HepG2 (cell line): ENCODE measurements at regions not wholly inside any gene's neighbourhood (a gene's known extent, or its start where the extent isn't known, plus 50 kb on each side); places are given as distances from the start of the nearest gene placed in this dataset.

Experiments
- ATAC-seq: fragments of 200-7000 bp; cut with Tn5 transposase; 3 replicates; pipeline ENCODE4 v1.9.1; 2020; ENCODE audit warnings: mild to moderate bottlenecking, moderate library complexity
- BruUV-seq: library from RNA; stranded (reverse); fragments of 400-500 nt; replicated peaks from 2 replicates; lab custom pipeline; 2021; lab: Mats Ljungman, UMichigan
- CTCF ChIA-PET: fragments of 300-600 bp; formaldehyde crosslinking; extraction: SDS; loops from one replicate; lab custom pipeline; 2021; ENCODE audit warnings: low total read pairs, inconsistent platforms, low intra/inter-chr PET ratio; lab: Yijun Ruan, JAX
- POLR2A ChIA-PET: fragments of 350-600 bp; sonication (Branson Sonifier 250); formaldehyde crosslinking; loops from one replicate; lab custom pipeline; 2020; ENCODE audit warnings: antibody characterized with exemption, inconsistent platforms; lab: Yijun Ruan, JAX
- DNase-seq: peaks from one replicate; pipeline ENCODE4 v3.0.0-alpha.2; 2015; ENCODE audit warnings: low spot score
- FAIRE-seq: peaks from 3 replicates; lab custom pipeline; 2011; peaks lifted over from hg19 to GRCh38; lab: Jason Lieb, UNC
- H2AFZ ChIP-seq: one replicate; pipeline ENCODE4 v1.6.1; 2011; ENCODE audit warnings: low read length, inconsistent platforms
- H3K27ac ChIP-seq: fragments of 300-600 bp; 3 replicates; pipeline ENCODE4 v1.8.0; 2011; ENCODE audit warnings: mixed run types, mild to moderate bottlenecking, mixed read lengths, low read length, inconsistent platforms; ENCODE audit not compliant: insufficient read depth; ENCODE audit errors: extremely low read length
- H3K27me3 ChIP-seq, 2 experiments: fragments of 200-600 bp in 1 of 2; 2 replicates in 1 of 2; 3 replicates in 1 of 2; pipeline versions ENCODE4 v1.6.0 to v1.8.0; 2011; ENCODE audit warnings: low read length in 2 of 2, mild to moderate bottlenecking in 2 of 2, moderate library complexity in 2 of 2, inconsistent platforms in 1 of 2; ENCODE audit not compliant: insufficient read depth in 2 of 2, control insufficient read depth in 1 of 2
- H3K36me3 ChIP-seq, 2 experiments: fragments of 200-600 bp in 1 of 2; replicated peaks in 1 of 2; 2 replicates in 1 of 2; 3 replicates in 1 of 2; pipeline versions ENCODE4 v1.5.1 to v1.8.0; 2011; ENCODE audit warnings: low read length in 2 of 2, inconsistent platforms in 1 of 2; ENCODE audit not compliant: insufficient read depth in 2 of 2, control insufficient read depth in 1 of 2
- H3K4me1 ChIP-seq: 2 replicates; pipeline ENCODE4 v1.5.1; 2012; ENCODE audit warnings: low read length, inconsistent platforms; ENCODE audit not compliant: insufficient read depth
- H3K4me2 ChIP-seq: 2 replicates; pipeline ENCODE4 v1.6.0; 2011; ENCODE audit warnings: low read depth, low read length, inconsistent platforms
- H3K4me3 ChIP-seq, 3 experiments: fragments of 200-600 bp in 1 of 3; sonication (generic), shearing (Covaris generic) in 1 of 3; replicated peaks in 1 of 3; 2 replicates each; pipeline ENCODE4 v1.5.1; 2011 to 2016; ENCODE audit warnings: low read length in 3 of 3, inconsistent platforms in 2 of 3, low read depth in 2 of 3, mild to moderate bottlenecking in 2 of 3, control low read depth in 1 of 3, mixed read lengths in 1 of 3; ENCODE audit not compliant: insufficient read depth in 1 of 3
- H3K79me2 ChIP-seq: one replicate; pipeline ENCODE4 v1.6.1; 2011; ENCODE audit warnings: low read length, inconsistent platforms; ENCODE audit not compliant: insufficient read depth
- H3K9ac ChIP-seq: 2 replicates; pipeline ENCODE4 v1.6.0; 2011; ENCODE audit warnings: mild to moderate bottlenecking, low read depth, low read length, inconsistent platforms; ENCODE audit not compliant: insufficient read depth
- H3K9me3 ChIP-seq: 2 replicates; pipeline ENCODE4 v1.5.1; 2012; ENCODE audit warnings: mild to moderate bottlenecking, low read length
- H4K20me1 ChIP-seq: 2 replicates; pipeline ENCODE4 v1.6.0; 2011; ENCODE audit warnings: inconsistent platforms, mild to moderate bottlenecking, low read length, moderate library complexity; ENCODE audit not compliant: insufficient read depth
- ELF4 ChIP-seq: sonication (generic); formaldehyde crosslinking; IDR thresholded peaks from 2 replicates; pipeline ENCODE4 v1.5.0; 2020; ENCODE audit warnings: missing genetic modification reagents, mild to moderate bottlenecking, moderate library complexity, borderline replicate concordance
- PHF20 ChIP-seq: sonication (generic); formaldehyde crosslinking; IDR thresholded peaks from 2 replicates; pipeline ENCODE4 v1.5.0; 2020; ENCODE audit warnings: mild to moderate bottlenecking, missing genetic modification reagents
- RCOR2 ChIP-seq: IDR thresholded peaks from 2 replicates; pipeline ENCODE4 v1.6.1; 2016; ENCODE audit warnings: missing biosample characterization, missing genetic modification reagents
- SETDB1 ChIP-seq: sonication (generic); formaldehyde crosslinking; IDR thresholded peaks from 2 replicates; pipeline ENCODE4 v1.5.1; 2020; ENCODE audit warnings: missing genetic modification reagents, mild to moderate bottlenecking, borderline replicate concordance
- SMAD1 ChIP-seq: sonication (generic); formaldehyde crosslinking; IDR thresholded peaks from 2 replicates; pipeline ENCODE4 v1.4.0; 2020; ENCODE audit warnings: missing genetic modification reagents, low read depth, mild to moderate bottlenecking, borderline replicate concordance
- ZNF124 ChIP-seq: sonication (generic); formaldehyde crosslinking; IDR thresholded peaks from 2 replicates; pipeline ENCODE4 v1.4.0; 2020; ENCODE audit warnings: missing genetic modification reagents
- ZNF142 ChIP-seq: sonication (generic); formaldehyde crosslinking; IDR thresholded peaks from 2 replicates; pipeline ENCODE4 v1.4.0; 2020; ENCODE audit warnings: missing genetic modification reagents
- ZNF44 ChIP-seq: sonication (generic); formaldehyde crosslinking; IDR thresholded peaks from 2 replicates; pipeline ENCODE4 v1.5.1; 2020; ENCODE audit warnings: mild to moderate bottlenecking, missing genetic modification reagents
- ZNF75D ChIP-seq: sonication (generic); formaldehyde crosslinking; IDR thresholded peaks from 2 replicates; pipeline ENCODE4 v1.8.1; 2023; ENCODE audit warnings: missing genetic modification reagents, mild to moderate bottlenecking, borderline replicate concordance
- WGBS: methylation state at CpG from one replicate; pipeline ENCODE4 v1.1.6; 2017; ENCODE audit warnings: low lambda C conversion rate; 5-methylcytosine and 5-hydroxymethylcytosine counted together
- in situ Hi-C: cut with HindIII; loops from 2 replicates; pipeline ENCODE4 v1.10.0; 2017; ENCODE audit warnings: low pct_unique_long_range_greater_than_20kb; ENCODE audit not compliant: extremely low pct_ligation_motif_present
- intact Hi-C: fragments of 100-400 bp; cut with micrococcal nuclease; formaldehyde crosslinking; loops from one replicate; pipeline ENCODE4 v1.10.0; 2022; ENCODE audit not compliant: unreplicated experiment
- TF ChIP-seq, protein P1 (sequence below): sonication (generic); formaldehyde crosslinking; IDR thresholded peaks from 2 replicates; pipeline ENCODE4 v1.4.0; 2020; ENCODE audit warnings: missing genetic modification reagents
- TF ChIP-seq, protein P2 (sequence below): sonication (generic); formaldehyde crosslinking; IDR thresholded peaks from 2 replicates; pipeline ENCODE4 v1.4.0; 2020; ENCODE audit warnings: mild to moderate bottlenecking, missing genetic modification reagents
- TF ChIP-seq, protein P3 (sequence below): sonication (generic); formaldehyde crosslinking; IDR thresholded peaks from 2 replicates; pipeline ENCODE4 v1.9.0; 2021; ENCODE audit warnings: missing genetic modification reagents, borderline replicate concordance

DNA sequence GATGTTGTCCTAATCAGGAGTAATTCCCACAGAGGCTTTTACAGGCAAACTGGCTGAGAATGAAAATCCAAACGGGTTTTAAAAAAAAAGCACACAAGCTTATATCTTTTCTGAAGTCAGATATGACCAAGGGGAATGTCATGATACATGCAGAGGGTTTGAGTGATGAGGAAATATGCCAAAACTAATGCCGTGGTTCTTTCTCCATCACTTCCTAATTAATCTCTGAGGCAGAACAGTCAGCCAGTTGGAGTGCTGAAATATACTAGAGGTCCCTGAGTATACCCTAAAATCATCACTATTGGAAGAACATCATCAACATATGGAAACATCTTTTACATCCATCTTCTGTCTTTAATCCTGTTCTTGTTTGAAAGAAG lies 160.8 kb upstream of the FAR2 start (continued):
- TF ChIP-seq ZNF142 (CRISPR knock-in tag): no peak
- TF ChIP-seq, protein P1, sequence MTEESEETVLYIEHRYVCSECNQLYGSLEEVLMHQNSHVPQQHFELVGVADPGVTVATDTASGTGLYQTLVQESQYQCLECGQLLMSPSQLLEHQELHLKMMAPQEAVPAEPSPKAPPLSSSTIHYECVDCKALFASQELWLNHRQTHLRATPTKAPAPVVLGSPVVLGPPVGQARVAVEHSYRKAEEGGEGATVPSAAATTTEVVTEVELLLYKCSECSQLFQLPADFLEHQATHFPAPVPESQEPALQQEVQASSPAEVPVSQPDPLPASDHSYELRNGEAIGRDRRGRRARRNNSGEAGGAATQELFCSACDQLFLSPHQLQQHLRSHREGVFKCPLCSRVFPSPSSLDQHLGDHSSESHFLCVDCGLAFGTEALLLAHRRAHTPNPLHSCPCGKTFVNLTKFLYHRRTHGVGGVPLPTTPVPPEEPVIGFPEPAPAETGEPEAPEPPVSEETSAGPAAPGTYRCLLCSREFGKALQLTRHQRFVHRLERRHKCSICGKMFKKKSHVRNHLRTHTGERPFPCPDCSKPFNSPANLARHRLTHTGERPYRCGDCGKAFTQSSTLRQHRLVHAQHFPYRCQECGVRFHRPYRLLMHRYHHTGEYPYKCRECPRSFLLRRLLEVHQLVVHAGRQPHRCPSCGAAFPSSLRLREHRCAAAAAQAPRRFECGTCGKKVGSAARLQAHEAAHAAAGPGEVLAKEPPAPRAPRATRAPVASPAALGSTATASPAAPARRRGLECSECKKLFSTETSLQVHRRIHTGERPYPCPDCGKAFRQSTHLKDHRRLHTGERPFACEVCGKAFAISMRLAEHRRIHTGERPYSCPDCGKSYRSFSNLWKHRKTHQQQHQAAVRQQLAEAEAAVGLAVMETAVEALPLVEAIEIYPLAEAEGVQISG (CRISPR knock-in tag): no peak
- no peak for TF ChIP-seq SMAD1 (CRISPR knock-in tag)
- TF ChIP-seq RCOR2 (CRISPR knock-in tag): no peak

- no peaks in the 10 kb centered on the region for H3K27me3 ChIP-seq
- no peaks in the 10 kb centered on the region for H3K36me3 ChIP-seq
- CTCF ChIA-PET: no interaction called here
- TF ChIP-seq ZNF124 (no peak), PHF20 (CRISPR knock-in tag) (no peak), ZNF44 (no peak), ZNF75D (no peak), ELF4 (no peak), SETDB1 (CRISPR knock-in tag) (no peak)
- TF ChIP-seq, protein P2, sequence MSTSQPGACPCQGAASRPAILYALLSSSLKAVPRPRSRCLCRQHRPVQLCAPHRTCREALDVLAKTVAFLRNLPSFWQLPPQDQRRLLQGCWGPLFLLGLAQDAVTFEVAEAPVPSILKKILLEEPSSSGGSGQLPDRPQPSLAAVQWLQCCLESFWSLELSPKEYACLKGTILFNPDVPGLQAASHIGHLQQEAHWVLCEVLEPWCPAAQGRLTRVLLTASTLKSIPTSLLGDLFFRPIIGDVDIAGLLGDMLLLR (CRISPR knock-in tag): no peak
- TF ChIP-seq, protein P3, sequence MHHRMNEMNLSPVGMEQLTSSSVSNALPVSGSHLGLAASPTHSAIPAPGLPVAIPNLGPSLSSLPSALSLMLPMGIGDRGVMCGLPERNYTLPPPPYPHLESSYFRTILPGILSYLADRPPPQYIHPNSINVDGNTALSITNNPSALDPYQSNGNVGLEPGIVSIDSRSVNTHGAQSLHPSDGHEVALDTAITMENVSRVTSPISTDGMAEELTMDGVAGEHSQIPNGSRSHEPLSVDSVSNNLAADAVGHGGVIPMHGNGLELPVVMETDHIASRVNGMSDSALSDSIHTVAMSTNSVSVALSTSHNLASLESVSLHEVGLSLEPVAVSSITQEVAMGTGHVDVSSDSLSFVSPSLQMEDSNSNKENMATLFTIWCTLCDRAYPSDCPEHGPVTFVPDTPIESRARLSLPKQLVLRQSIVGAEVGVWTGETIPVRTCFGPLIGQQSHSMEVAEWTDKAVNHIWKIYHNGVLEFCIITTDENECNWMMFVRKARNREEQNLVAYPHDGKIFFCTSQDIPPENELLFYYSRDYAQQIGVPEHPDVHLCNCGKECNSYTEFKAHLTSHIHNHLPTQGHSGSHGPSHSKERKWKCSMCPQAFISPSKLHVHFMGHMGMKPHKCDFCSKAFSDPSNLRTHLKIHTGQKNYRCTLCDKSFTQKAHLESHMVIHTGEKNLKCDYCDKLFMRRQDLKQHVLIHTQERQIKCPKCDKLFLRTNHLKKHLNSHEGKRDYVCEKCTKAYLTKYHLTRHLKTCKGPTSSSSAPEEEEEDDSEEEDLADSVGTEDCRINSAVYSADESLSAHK (CRISPR knock-in tag): no peak
- TF ChIP-seq, all 625 proteins: peak for 0
- Histone ChIP-seq H3K79me2 (no peaks in the 10 kb centered on the region), H3K9me3 (no peaks in the 10 kb centered on the region), H4K20me1 (no peaks in the 10 kb centered on the region), H3K4me1 (no peaks in the 10 kb centered on the region), H3K4me2 (no peak overlapping the region), H2AFZ (no peak overlapping the region), H3K9ac (no peak overlapping the region), H3K4me3 (no peak overlapping the region), H3K27ac (no peak overlapping the region)
- WGBS: 2% methylated on average over 2 of the region's 2 CpGs
- no peak for DNase-seq
- POLR2A ChIA-PET: no interaction called here
- in situ Hi-C loops: no loop called here
- FAIRE-seq: no peak
- ATAC-seq: no peak
- no TSS peak for BruUV-seq
- intact Hi-C loops: loop anchor here (10.0 kb wide), 1 partner anchor 1257 kb away; no protein-coding TSS in a partner anchor
Measured at GRCh38 chr12:28991626-28992025, 157.5 kb upstream of the FAR2 start.
